ENCODE measurements at regions not wholly inside any gene's neighbourhood (a gene's known extent, or its start where the extent isn't known, plus 50 kb on each side); places are given as distances from the start of the nearest gene placed in this dataset.

DNA sequence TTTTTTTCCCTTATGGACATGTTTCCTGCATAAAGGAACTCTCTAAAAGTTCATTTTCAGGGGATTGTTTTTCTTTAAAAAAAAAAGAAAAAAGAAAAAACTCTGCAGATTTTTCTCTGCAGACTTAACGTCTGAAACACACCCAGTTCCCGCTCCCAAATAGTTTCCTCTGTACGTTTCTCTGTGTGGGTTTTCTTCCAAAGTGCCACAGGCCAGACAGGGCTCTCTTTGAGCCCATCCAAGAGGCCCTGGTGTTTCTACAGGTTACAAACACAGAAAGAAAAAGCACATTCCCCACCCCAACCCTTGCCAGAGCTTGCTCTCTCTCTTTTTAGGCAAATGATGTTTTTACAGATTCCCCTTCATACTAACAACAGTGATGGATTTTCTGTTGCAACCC is 258.6 kb downstream of the FNDC1 start:
- Mint-ChIP-seq H3K36me3 (ENCODE audit: insufficient read depth, unreplicated experiment) (no peaks in the 10 kb centered on the region), H3K9me3 (ENCODE audit: unreplicated experiment) (no peaks in the 10 kb centered on the region), H3K4me3 (ENCODE audit: unreplicated experiment) (no peak overlapping the region), H3K27ac (ENCODE audit: unreplicated experiment) (no peak overlapping the region), H3K4me1 (ENCODE audit: low read depth, unreplicated experiment) (no peaks in the 10 kb centered on the region), H3K27me3 (ENCODE audit: insufficient read depth, unreplicated experiment) (peaks cover 5% of the 10 kb centered on the region)
- no peaks in the 10 kb centered on the region for H3K9me3 ChIP-seq
- ChIA-PET CTCF (no interaction called here), POLR2A (no interaction called here)
- no peaks in the 10 kb centered on the region for H3K27me3 ChIP-seq (replicated peaks; ENCODE audit: control insufficient read depth, insufficient read depth, low read length)
- DNase-seq, result no peak
- intact Hi-C loops (cut with micrococcal nuclease; ENCODE audit: unreplicated experiment), result no loop called here
- H3K4me1 ChIP-seq, result no peaks in the 10 kb centered on the region
- H3K36me3 ChIP-seq (ENCODE audit: control insufficient read depth, insufficient read depth, low read length), result no peaks in the 10 kb centered on the region
- H3K4me3 ChIP-seq (ENCODE audit: low read depth, low read length), result no peak overlapping the region
- TF ChIP-seq, protein P1, sequence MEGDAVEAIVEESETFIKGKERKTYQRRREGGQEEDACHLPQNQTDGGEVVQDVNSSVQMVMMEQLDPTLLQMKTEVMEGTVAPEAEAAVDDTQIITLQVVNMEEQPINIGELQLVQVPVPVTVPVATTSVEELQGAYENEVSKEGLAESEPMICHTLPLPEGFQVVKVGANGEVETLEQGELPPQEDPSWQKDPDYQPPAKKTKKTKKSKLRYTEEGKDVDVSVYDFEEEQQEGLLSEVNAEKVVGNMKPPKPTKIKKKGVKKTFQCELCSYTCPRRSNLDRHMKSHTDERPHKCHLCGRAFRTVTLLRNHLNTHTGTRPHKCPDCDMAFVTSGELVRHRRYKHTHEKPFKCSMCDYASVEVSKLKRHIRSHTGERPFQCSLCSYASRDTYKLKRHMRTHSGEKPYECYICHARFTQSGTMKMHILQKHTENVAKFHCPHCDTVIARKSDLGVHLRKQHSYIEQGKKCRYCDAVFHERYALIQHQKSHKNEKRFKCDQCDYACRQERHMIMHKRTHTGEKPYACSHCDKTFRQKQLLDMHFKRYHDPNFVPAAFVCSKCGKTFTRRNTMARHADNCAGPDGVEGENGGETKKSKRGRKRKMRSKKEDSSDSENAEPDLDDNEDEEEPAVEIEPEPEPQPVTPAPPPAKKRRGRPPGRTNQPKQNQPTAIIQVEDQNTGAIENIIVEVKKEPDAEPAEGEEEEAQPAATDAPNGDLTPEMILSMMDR (IDR thresholded peaks at IDR 0.05; ENCODE audit: insufficient read depth in 1 of 2, low read depth in 1 of 2, low read length in 1 of 2, severe bottlenecking in 1 of 2, unreplicated experiment in 1 of 2), result no peak
- no TSS peak for BruUV-seq (replicated peaks)

DNA sequence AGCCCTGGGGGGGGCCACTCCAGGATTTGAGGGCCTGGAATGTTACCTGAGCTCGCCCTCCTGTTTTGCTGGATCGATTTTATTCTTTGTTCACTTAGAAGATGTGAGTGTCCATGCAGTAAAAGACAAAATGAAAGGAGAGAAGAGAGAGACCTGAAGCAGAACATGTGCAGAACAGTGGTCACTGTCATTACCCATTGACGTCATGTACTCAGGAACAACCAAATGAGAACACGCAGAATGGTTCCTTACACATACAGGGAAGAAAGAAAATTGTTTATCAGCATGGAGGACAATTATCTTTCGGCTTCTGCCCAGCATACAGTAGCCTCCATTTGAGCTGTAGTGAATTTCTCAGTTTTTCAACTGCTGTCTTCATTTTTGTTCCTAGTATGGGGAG is 258.1 kb downstream of the FNDC1 start:
- no peak overlapping the region for H3K27ac Mint-ChIP-seq (ENCODE audit: unreplicated experiment)
- DNase-seq, result no peak
- no peak overlapping the region for H3K4me3 Mint-ChIP-seq (ENCODE audit: unreplicated experiment)
- Histone ChIP-seq H3K4me3 (ENCODE audit: low read depth, low read length) (no peak overlapping the region), H3K9me3 (no peaks in the 10 kb centered on the region), H3K4me1 (no peaks in the 10 kb centered on the region), H3K36me3 (ENCODE audit: control insufficient read depth, insufficient read depth, low read length) (no peaks in the 10 kb centered on the region), H3K27me3 (replicated peaks; ENCODE audit: control insufficient read depth, insufficient read depth, low read length) (no peaks in the 10 kb centered on the region)
- no peaks in the 10 kb centered on the region for H3K36me3 Mint-ChIP-seq (ENCODE audit: insufficient read depth, unreplicated experiment)
- CTCF ChIA-PET, result no interaction called here
- BruUV-seq (replicated peaks), result no TSS peak
- peaks cover 5% of the 10 kb centered on the region for H3K27me3 Mint-ChIP-seq (ENCODE audit: insufficient read depth, unreplicated experiment)
- POLR2A ChIA-PET, result no interaction called here
- intact Hi-C loops (cut with micrococcal nuclease; ENCODE audit: unreplicated experiment), result no loop called here
- H3K4me1 Mint-ChIP-seq (ENCODE audit: low read depth, unreplicated experiment), result no peaks in the 10 kb centered on the region
- TF ChIP-seq, protein P1 (IDR thresholded peaks at IDR 0.05; ENCODE audit: insufficient read depth in 1 of 2, low read depth in 1 of 2, low read length in 1 of 2, severe bottlenecking in 1 of 2, unreplicated experiment in 1 of 2), result no peak
- no peaks in the 10 kb centered on the region for H3K9me3 Mint-ChIP-seq (ENCODE audit: unreplicated experiment)

DNA sequence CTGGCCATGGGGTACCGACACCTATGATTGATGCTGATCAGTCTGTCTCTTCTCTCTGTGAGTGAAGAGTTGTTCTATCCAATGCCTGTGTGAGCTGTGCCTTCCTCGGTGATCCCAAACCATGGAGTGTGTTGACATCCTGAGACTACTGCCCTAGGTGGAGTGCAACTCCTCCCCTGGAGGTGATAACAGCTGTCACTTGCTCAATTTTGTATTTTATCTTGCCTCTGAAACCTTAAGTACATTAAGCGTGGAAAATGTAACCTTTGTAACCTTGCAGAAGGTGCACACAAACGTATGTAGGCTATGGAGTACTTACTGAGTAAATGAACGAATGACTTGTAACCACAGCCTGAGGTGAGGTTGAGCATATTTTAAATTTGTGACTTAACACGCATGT is 256.2 kb downstream of the FNDC1 start:
- H3K4me3 Mint-ChIP-seq (ENCODE audit: unreplicated experiment), result no peak overlapping the region
- peaks cover 8% of the 10 kb centered on the region for H3K27me3 Mint-ChIP-seq (ENCODE audit: insufficient read depth, unreplicated experiment)

More for the DNA sequence above, 256.2 kb downstream of the FNDC1 start:
- no peaks in the 10 kb centered on the region for H3K4me1 ChIP-seq
- intact Hi-C loops (cut with micrococcal nuclease; ENCODE audit: unreplicated experiment), result no loop called here
- TF ChIP-seq, protein P1 (IDR thresholded peaks at IDR 0.05; ENCODE audit: insufficient read depth in 1 of 2, low read depth in 1 of 2, low read length in 1 of 2, severe bottlenecking in 1 of 2, unreplicated experiment in 1 of 2), result no peak
- Mint-ChIP-seq H3K9me3 (ENCODE audit: unreplicated experiment) (no peaks in the 10 kb centered on the region), H3K4me1 (ENCODE audit: low read depth, unreplicated experiment) (no peaks in the 10 kb centered on the region), H3K36me3 (ENCODE audit: insufficient read depth, unreplicated experiment) (no peaks in the 10 kb centered on the region), H3K27ac (ENCODE audit: unreplicated experiment) (no peak overlapping the region)
- BruUV-seq (replicated peaks), result no TSS peak
- H3K9me3 ChIP-seq, result no peaks in the 10 kb centered on the region
- H3K4me3 ChIP-seq (ENCODE audit: low read depth, low read length), result no peak overlapping the region
- ChIA-PET POLR2A (no interaction called here), CTCF (no interaction called here)
- H3K36me3 ChIP-seq (ENCODE audit: control insufficient read depth, insufficient read depth, low read length), result no peaks in the 10 kb centered on the region
- no peak for DNase-seq
- no peaks in the 10 kb centered on the region for H3K27me3 ChIP-seq (replicated peaks; ENCODE audit: control insufficient read depth, insufficient read depth, low read length)

Data from Caco-2 (cell line).